Lung microvascular endothelial cell (primary cell): ENCODE measurements at regions not wholly inside any gene's neighbourhood (a gene's known extent, or its start where the extent isn't known, plus 50 kb on each side); places are given as distances from the start of the nearest gene placed in this dataset.

ENCODE experiments used
- DNase-seq, 2 donors: peaks; one replicate each; pipeline versions ENCODE4 v3.0.0 to v3.0.0-alpha.2; 2010; ENCODE audit warnings: low read depth in 2 of 2

DNA sequence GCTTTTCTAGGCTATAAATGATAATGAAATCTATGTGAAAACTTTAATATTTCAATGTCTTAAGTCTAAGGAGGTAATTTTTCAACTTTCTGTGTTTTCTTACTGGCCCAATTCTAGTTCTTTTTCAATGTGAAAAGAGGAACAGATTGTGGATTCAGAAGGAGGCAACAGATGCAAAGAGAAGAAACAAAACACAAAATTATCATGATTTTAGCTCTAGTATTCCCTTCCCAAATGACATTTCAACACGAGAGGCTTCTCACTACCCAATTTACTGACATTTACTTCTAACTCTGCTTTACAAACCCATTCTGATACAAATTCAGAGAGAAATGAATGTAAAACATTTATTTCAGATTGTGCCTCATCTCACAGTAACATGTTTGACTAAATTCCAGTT lies 169.4 kb downstream of the WT1 start:
- DNase-seq = no peak

DNA sequence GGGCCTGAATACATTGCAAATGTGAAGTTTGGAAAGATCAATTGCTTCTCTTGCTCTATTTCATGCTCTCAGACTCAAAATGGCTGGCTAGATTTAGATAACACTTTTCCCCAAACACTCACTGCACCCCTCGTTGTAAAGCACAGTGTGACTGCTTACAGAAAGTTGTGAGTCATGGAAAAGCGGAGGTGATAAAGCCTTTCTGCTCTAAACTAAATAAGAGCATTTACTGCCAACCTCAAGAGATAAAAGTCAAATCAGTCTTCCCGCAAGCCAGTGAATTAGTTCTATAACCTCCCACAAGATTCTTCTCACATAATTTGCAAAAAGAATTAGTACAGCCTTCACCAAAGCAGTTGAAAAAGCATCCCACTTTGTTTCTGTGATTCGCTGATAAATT lies 168.7 kb downstream of the WT1 start:
- DNase-seq = no peak

DNA sequence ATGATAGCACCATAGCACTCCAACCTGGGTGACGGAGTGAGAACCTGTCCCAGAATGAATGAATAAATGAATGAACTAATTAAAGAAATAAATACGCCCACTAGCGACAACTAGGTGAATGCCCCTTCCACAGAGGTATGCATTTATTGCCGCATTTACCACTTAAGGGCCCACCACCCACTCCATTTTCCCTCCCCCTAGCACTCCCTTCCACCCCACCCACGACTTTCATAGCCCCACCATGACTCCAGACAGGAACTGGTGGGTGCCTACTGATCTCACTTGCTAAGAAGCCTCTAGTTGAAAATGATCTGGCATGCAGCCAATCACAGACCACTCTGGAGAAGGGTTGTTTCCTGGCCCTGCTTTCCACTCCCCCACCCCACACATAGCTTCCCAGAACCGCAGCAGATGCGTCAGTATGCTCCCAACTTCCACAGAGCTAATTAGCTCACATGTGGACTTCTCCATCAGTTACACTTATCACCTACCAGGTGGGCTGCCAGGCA lies 167.6 kb downstream of the WT1 start:
- DNase-seq = no peak

DNA sequence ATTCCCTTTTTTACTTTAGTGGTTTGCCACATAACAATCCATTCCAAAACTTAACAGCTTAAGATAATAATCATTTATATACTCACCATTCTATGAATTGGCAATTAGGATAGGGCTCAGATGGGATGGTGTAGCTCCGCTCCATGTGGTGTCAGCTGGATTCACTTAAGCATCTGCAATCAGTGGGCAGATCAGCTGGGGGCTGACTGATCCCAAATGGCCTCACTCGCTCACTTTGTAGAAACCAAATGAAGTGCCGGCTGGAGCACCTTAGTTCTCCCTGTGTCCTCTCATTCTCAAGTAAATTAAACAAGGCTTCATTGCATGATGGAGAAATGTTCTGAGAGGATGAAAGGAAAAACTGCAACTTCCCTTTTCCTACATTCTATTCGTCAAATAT lies 161.4 kb downstream of the WT1 start:
- DNase-seq = no peak

DNA sequence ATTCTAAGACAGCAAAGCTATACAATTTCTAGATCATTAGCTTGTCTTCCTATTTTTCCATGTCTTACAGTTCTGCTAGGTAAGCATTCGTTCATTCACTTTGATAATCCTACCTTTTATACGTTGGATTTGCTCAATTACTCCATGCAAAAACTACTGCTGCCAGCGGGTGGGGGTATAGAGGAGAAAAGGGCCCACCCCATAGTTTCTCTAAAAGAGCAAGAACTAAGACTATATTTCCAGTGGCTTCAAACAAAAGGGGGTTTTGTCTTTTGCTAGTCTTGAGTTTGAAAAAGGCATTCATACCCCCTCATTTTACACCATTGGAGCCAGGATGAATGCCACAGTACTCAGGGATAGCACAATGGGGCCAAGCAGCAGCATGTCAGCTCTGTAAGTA lies 155.7 kb downstream of the WT1 start:
- no peak for DNase-seq

DNA sequence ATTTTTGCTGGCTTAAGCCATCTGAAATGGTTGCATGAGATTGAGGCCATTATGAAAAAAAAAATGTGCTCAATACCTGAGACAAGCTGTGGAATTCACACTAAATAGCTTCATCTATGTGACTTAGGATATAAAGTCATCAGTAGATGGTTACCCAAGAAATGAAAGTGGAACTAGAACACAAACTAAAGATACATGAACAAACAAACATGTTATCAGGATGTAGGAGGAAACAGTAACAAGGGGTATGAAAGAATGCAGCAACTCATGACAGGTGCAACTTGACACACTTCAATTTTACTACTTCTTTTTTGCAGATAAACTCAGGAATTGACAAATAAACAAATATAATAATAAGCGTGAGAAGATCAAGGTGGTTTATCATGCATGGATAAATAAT lies 155.0 kb downstream of the WT1 start:
- no peak for DNase-seq

DNA sequence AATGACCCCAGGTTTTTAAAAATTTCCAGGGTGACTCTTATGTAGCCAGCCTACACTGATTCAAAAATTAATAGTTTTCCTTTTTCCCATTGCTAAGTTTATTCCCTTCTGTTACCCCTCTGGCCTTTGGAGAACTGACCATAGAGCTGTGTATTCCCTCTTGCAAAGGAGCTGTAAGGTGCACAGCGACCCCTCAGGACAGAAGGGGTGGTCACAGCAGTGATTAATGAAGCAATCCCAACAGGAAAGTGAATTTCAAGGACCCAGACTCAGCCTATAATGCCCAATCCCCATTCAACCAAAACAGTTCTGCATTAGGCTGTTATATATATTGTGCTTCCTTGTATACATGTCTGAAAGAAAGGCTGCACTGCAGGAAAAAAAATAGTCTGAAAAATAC lies 147.1 kb downstream of the WT1 start:
- no peak for DNase-seq

DNA sequence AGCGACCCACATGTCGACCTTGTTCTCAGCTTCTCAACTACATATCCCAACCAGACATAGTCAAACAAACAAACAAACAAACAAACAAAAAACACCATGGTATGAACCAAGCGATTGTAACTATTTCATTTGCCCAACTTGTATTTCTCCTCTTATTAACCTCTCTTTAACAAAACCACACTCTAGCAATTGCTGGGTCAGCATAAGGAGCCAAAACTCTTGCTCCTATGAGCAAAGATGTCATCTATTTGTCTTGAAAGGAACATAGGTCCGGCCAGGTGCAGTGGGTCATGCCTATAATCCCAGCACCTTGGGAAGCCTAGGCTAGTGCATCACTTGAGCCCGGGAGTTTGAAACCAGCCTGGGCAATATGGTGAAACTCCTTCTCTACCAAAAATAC lies 145.6 kb downstream of the WT1 start:
- no peak for DNase-seq

DNA sequence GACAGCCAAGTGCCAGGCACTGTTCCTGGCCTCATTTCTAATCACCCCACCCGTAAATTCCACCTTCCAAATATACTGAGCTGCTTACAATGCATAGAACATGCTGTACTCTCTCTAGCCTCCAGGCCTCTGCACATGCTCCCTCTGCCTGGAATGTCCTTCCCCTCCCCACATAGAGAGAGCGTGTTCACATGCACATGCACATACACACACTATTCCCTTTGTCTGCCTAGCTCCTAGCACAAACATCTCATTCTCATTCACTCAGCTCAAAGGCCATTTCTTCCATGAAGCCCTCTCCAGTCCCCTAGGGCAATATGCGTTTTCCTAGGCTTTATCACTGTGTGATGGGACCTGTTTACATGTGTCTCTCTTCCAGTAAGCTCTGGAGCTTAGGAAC lies 144.6 kb downstream of the WT1 start:
- no peak for DNase-seq

DNA sequence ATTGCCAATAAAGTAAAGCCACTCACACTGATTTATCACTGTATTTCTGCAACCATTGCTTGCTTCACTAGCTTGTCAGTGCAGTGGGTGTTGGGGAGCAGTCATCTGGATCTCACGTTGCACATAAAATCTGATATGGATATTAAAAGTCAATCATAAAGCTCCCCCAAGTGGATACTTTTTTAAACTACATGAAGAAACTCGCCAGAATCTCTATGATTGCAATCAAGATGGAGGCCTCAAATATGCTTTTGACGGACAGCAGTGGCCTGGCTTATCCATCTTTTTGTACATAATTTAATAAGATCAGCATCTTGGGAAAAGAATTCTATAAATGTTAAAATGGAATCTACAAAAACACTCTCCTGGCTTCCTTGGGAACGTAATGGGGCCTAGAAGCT lies 137.7 kb downstream of the WT1 start:
- DNase-seq = peak; percentile 24 to 28

DNA sequence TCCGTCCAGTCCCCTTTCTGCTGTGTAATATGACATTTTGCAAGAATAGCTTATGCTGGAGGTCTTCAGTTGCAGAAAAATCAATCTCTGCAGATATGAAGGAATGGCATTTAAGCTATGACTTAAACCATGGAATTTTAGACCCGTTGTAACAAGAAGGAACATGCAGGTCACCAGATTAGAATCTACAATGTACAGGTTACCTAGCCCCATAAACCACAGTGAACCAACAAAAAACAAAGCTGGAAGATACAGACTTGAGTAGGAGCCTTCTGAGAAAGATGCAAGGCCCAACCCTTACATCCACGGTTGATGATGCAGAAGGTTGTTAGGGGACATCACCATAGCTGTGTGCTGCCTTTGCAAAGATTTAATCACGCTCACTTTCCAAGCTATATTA lies 132.5 kb downstream of the WT1 start:
- no peak for DNase-seq

DNA sequence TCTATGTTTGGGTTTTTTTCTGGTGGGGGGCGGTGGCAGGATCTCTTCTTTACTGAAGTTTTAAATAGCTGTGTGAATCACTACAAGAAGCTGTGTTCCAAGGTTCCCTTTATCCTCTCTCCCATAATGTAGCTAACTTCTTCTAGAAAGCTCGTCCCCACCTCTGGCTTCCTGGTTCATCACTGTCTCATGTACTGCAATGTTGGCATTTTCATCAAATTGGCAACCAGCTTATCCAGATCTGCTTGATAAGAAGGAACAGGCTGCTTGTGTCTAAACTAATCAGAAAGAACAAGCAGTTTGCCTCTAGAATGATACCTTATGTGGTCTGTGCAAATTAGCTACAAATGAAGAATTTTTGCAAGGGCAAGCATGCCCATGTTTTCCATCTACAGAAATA lies 130.8 kb downstream of the WT1 start:
- no peak for DNase-seq

DNA sequence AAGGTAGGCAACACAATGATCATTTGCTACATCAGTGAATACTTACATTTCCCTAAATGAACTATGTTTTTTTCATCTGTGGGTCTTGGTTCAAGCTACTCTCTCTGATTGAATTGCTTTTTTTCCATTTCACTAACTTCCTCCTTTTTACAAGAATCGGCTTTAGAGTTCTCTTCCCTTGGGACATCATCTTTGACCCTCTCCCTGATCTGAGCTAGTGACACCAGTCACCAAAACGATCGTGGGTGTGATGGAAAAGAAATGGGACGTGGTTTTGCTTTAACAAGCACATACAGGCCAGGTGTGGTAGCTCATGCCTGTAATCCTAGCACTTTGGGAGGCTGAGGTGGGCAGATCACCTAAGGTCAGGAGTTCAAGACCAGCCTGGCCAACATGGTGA lies 129.9 kb downstream of the WT1 start:
- no peak for DNase-seq

DNA sequence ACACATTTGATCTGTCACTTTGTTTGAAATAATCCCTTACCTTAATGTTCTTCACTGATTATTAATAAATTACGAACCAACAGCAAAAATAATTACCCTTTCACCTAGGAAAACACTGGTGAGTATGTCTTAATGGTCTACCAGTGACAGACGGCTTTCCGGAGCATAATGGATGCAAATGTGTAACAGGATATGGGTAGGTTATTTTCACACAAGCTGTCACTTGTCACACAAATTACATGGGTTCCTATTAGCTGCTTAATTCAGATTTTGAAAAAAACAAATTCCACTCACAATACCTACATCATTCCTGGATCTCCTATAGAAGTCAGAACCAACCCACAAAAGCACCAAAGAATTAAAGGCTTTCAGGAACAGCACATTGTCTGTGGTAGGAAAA lies 127.9 kb downstream of the WT1 start:
- DNase-seq = no peak

DNA sequence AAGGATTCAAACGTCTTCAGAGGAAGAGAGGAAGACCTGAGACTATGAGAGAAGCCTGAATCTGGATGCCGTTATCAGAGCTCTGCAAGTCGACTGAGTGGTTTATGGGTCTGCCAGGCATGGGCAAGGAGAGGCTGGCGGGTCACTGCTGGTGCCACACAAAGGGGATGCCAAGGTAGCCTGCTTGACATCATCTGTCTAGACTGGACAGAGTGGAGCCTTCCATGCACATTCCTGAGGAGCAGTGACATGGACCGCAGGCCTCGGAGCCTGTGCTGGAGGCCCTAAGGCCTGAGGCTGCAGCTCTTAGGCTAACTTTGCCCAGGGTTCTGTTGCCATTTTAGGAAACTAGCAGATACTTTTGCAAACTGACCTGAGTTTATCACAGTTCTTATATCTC lies 127.4 kb downstream of the WT1 start:
- no peak for DNase-seq

DNA sequence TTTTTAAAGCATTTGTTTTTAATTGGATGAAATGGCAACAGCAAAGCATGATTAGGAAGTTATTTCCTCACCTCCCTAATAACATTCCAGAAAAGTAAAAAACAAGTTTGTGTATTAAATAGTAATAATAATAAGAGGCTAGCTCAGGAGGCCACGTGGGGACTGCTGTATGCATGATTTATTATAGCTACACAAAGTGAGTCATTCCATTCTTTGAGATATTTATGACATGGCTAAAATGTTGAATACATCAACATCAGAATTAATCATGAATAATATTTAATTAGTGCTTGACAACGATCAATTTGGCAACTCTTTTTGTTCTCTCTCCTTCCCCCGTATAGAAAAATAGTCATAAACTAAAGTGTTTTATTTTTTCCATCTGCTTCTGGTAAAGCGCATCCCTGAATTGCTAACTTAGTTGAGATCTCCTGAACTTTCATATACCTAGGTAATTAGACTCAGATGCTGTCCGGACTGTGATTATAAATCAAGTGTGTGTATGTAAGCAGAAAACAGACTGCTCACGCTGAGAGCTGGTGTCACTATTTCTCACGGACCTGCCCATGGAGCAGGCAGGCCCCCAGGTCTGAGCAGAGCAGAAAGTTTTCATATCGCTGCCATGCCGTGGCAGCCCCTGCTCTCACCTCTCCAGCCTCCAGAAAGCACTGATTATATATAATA lies 125.7 kb downstream of the WT1 start:
- DNase-seq = peak in 1 of 2 donors; percentile 11

DNA sequence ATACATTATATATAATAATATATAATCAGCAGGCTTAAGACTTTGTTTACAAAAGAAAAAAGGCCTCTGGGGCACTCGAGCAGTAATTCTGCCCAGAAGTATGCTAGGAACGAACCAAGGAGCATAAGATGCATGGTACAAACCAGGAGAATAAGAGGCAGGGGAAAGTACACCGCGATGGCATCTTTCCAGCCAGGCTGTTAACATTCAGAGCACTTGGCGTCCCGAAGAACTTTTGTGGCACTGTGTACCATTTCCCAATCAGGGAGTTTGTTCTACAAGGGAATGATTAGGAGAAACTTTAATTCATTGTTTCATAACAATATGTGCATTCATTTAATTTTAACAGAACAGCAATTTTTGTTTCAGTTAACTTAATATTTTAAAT lies 125.1 kb downstream of the WT1 start:
- no peak for DNase-seq

DNA sequence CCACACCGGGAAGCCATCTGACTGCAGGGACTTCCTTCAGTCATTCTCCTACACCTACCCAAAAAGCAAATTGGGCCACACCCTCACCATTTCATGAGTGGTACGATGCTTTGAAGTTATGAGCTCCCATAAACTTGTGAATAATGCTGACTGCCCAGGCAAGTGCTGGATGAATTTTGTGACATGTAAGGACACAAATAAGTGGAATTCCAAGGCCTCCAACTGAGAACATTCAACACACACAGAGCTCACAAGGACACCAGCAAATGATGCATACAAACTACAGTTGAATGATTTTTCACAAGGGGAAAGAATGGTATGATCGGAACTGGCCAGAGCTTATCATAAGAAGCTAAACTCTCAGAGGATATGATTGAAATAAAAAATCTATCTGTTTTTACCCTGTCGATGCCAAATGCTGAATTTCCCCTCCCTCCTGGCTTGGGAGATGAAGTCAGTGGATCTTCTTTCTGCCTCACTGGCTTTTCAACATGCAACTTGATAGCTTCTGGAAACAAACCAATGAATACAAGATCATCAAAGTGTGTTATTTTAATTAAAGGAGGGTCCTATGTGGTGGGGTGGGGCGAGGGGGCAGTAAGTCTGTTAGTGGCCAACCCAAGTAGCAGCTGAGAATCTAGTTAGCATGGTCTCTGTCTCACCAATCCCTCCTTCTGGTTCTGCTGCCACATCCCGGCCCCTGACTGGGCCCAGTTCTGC lies 123.8 kb downstream of the WT1 start:
- no peak for DNase-seq

DNA sequence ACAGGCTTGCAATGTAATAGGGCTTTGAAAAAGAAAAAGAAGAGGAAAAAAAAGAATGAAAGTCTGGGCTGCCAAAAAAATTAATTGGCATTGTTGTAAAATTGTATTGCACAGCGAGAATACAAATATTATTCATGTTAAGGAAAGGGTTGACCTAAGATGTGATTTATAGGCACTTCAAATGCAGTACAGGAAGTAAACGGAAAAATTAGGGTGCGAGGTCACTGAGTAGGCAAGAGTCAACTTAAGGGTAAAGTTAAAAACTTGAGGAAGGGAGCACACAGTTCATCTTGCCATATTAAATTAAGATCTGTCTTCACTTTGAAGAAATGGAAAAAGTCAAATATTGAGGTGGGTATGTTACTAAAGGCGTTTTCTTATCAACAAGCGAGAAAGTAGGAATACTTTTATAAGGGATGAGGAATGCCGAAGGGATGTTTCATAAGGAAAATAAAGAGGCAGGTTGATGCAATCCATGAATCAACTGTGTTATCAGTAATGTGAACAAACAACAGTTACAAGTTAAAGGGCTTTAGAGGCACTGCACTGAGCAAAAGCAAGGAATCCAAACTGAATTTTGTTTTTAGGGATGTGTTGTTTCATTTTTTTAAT lies 123.0 kb downstream of the WT1 start:
- no peak for DNase-seq

DNA sequence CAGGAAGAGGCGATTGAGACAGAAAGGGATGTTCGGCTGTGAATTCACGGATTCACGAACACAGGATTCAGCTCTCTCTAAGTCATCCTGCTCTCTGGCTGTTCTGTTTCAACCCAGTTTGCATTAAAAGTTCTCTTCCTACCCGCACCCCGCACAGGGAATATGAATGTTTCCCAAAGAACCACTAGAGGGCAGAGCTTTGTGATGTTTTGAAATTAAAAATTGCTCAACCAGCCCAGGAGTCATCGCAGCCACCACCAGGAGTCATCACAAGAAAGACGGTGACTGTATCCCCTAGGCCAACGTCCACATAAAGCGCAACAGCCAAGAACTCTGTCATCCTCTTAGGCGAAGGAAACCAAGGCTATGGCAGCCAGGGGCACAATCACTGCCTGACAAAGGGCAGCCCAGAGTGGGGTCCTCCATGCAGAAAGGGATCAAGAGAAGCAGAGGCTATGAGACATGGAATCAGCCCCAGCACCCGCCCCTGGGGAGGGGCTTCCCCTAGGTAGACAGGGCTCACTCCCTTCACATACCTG lies 122.4 kb downstream of the WT1 start:
- peak; percentile 54 to 70 for DNase-seq

DNA sequence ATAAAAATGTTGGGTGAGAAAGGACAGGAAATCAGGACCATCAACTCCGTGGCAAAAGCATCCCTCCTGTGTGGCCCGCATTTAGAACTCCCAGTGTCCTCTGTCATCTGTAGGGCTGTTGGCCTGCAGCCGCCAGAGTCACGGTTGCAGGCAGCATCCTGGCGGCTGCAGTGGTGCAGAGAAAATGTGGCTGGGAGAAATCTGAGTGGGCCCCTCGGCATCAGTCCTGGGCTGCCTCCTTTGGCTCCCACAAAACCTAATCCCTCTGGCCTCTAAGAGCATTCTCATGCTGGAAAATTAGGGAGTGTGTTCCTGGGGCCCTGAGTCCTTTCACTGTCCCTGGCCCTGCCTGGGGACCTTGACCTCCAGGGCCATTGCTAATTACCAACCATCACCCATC lies 121.9 kb downstream of the WT1 start:
- no peak for DNase-seq

DNA sequence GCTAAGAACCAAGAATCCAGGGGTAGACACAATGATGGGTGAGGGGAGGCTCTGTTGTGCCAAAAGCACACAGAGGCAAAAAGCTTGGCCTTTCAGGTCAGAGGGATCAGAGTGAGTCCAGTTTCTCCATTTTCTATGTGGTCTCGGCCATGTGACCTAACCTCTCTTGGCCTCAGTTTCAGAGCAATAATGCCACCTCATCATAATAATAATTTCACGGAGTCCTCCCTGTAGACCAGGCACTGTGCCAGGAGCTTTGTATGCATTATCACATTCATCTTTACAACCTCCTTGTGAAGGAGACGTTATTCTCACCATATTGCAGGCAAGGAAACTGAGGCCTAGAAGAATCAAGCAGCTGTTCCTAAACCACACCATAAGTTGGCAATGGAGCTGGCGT lies 120.2 kb downstream of the WT1 start:
- no peak for DNase-seq

DNA sequence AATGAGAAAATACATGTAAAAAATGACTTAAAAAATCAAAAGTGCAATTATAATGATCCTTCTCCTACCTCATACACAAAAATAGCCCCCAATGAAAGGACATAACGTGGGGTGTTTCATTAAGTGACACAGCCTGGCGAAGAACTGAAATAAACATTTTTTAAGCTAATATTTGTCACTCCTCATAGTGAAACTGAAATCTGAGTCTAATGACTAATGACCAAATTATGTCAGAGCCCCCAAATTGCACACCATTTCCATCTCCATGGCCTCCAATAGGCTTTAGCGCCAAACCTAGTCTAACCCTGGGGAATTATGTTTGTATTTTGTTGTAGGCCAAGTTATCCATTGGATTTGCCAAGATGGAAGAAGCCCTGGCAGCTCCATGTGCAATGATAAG lies 119.1 kb downstream of the WT1 start:
- no peak for DNase-seq
